Sigmoid colon (tissue), 4 donors: ENCODE measurements at regions not wholly inside any gene's neighbourhood (a gene's known extent, or its start where the extent isn't known, plus 50 kb on each side); places are given as distances from the start of the nearest gene placed in this dataset.

Source experiments
- POLR2A ChIP-seq, 2 donors: fragments of 450-650 bp; IDR thresholded peaks; one replicate each; pipeline ENCODE4 v1.6.1; 2016; ENCODE audit warnings: antibody characterized with exemption in 2 of 2, mild to moderate bottlenecking in 2 of 2, moderate library complexity in 2 of 2
- POLR2AphosphoS5 ChIP-seq, 4 donors: sonication (generic); formaldehyde crosslinking; IDR thresholded peaks; one replicate each; pipeline ENCODE4 v1.6.1; 2017; ENCODE audit warnings: antibody characterized with exemption in 4 of 4
- TF ChIP-seq, protein P1 (sequence below), 4 experiments: fragments of 450-650 bp in 3 of 4; fragments of 200-600 bp in 1 of 4; IDR thresholded peaks; one replicate each; pipeline ENCODE4 v1.5.1; 2016 to 2019; ENCODE audit warnings: antibody characterized with exemption in 4 of 4, mild to moderate bottlenecking in 3 of 4, moderate library complexity in 2 of 4

- TF ChIP-seq POLR2A (IDR thresholded peaks at IDR 0.05), result no peak
- TF ChIP-seq, protein P1, sequence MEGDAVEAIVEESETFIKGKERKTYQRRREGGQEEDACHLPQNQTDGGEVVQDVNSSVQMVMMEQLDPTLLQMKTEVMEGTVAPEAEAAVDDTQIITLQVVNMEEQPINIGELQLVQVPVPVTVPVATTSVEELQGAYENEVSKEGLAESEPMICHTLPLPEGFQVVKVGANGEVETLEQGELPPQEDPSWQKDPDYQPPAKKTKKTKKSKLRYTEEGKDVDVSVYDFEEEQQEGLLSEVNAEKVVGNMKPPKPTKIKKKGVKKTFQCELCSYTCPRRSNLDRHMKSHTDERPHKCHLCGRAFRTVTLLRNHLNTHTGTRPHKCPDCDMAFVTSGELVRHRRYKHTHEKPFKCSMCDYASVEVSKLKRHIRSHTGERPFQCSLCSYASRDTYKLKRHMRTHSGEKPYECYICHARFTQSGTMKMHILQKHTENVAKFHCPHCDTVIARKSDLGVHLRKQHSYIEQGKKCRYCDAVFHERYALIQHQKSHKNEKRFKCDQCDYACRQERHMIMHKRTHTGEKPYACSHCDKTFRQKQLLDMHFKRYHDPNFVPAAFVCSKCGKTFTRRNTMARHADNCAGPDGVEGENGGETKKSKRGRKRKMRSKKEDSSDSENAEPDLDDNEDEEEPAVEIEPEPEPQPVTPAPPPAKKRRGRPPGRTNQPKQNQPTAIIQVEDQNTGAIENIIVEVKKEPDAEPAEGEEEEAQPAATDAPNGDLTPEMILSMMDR (IDR thresholded peaks at IDR 0.05), result no peak
- TF ChIP-seq POLR2AphosphoS5 (IDR thresholded peaks at IDR 0.05), result no peak
These were observed 118.0 kb downstream of the FOXD1 start for GRCh38 chr5:73330613-73331012.
